Fibroblast of lung (primary cell): ENCODE measurements at regions not wholly inside any gene's neighbourhood (a gene's known extent, or its start where the extent isn't known, plus 50 kb on each side); places are given as distances from the start of the nearest gene placed in this dataset.
A peak's percentile ranks its signal among the peaks of the same experiment; 100 is the strongest.

Source experiments
- DNase-seq, 2 donors: peaks; one replicate each; pipeline versions ENCODE4 v3.0.0 to v3.0.0-alpha.2; 2010; ENCODE audit warnings: low read depth in 2 of 2
- H2AFZ ChIP-seq: 2 replicates; pipeline ENCODE4 v1.5.1; 2012; ENCODE audit warnings: low read length, control low read depth, inconsistent platforms
- H3K27ac ChIP-seq: 2 replicates; pipeline ENCODE4 v1.5.1; 2011; ENCODE audit warnings: low read length, control low read depth; ENCODE audit not compliant: insufficient read depth
- H3K27me3 ChIP-seq: 2 replicates; pipeline ENCODE4 v1.5.1; 2011; ENCODE audit warnings: mild to moderate bottlenecking, low read length; ENCODE audit not compliant: control insufficient read depth, insufficient read depth
- H3K36me3 ChIP-seq: 2 replicates; pipeline ENCODE4 v1.5.1; 2011; ENCODE audit warnings: low read length; ENCODE audit not compliant: control insufficient read depth, insufficient read depth
- H3K4me1 ChIP-seq: 2 replicates; pipeline ENCODE4 v1.5.1; 2011; ENCODE audit warnings: low read length; ENCODE audit not compliant: control insufficient read depth, insufficient read depth; ENCODE audit errors: extremely low read depth
- H3K4me2 ChIP-seq: 2 replicates; pipeline ENCODE4 v1.5.1; 2011; ENCODE audit warnings: low read length, control low read depth; ENCODE audit not compliant: insufficient read depth; ENCODE audit errors: extremely low read depth
- H3K4me3 ChIP-seq, 4 experiments: fragments of 200-600 bp in 1 of 4; sonication (generic) in 1 of 4; replicated peaks in 1 of 4; 2 replicates each; pipeline ENCODE4 v1.5.1; 2011 to 2016; ENCODE audit warnings: low read length in 4 of 4, low read depth in 3 of 4, mild to moderate bottlenecking in 3 of 4, control low read depth in 2 of 4, inconsistent platforms in 1 of 4, mixed read lengths in 1 of 4; ENCODE audit not compliant: insufficient read depth in 1 of 4; ENCODE audit errors: control extremely low read depth in 1 of 4
- H3K79me2 ChIP-seq: 2 replicates; pipeline ENCODE4 v1.5.1; 2012; ENCODE audit warnings: mild to moderate bottlenecking, low read length, inconsistent platforms; ENCODE audit not compliant: control insufficient read depth, insufficient read depth
- H3K9ac ChIP-seq: 2 replicates; pipeline ENCODE4 v1.5.1; 2011; ENCODE audit warnings: mild to moderate bottlenecking, low read length, control low read depth; ENCODE audit not compliant: insufficient read depth
- H3K9me3 ChIP-seq: 2 replicates; pipeline ENCODE4 v1.5.1; 2012; ENCODE audit warnings: low read depth, low read length; ENCODE audit not compliant: control insufficient read depth, insufficient read depth
- H4K20me1 ChIP-seq: 2 replicates; pipeline ENCODE4 v1.5.1; 2011; ENCODE audit warnings: low read length; ENCODE audit not compliant: control insufficient read depth, insufficient read depth; ENCODE audit errors: extremely low read depth
- CTCF ChIP-seq, 2 donors: IDR thresholded peaks in 1 of 2; conservative IDR thresholded peaks in 1 of 2; 1 replicate in 1 of 2; 2 replicates in 1 of 2; pipeline ENCODE4 v1.5.1; 2011 to 2012; ENCODE audit warnings: low read length in 2 of 2, control low read depth in 1 of 2, inconsistent platforms in 1 of 2, low read depth in 1 of 2, mild to moderate bottlenecking in 1 of 2
- EZH2 ChIP-seq: IDR thresholded peaks from 2 replicates; pipeline ENCODE4 v1.5.1; 2012; ENCODE audit warnings: low read length, control low read depth, mild to moderate bottlenecking; ENCODE audit errors: missing control alignments

GRCh38 chr3:171965067-171965712 is 74.2 kb upstream of the FNDC3B start:
- Histone ChIP-seq H3K4me1 (peaks cover 13% of the 10 kb centered on the region), H3K4me3 (no peak overlapping the region), H3K27me3 (no peaks in the 10 kb centered on the region), H3K79me2 (no peaks in the 10 kb centered on the region), H2AFZ (no peak overlapping the region), H4K20me1 (no peaks in the 10 kb centered on the region), H3K36me3 (no peaks in the 10 kb centered on the region), H3K9me3 (no peaks in the 10 kb centered on the region), H3K27ac (no peak overlapping the region), H3K4me2 (no peak overlapping the region), H3K9ac (no peak overlapping the region)
- TF ChIP-seq CTCF (conservative IDR thresholded peaks at IDR 0.05 in 1 of 2, IDR thresholded peaks at IDR 0.05 in 1 of 2; ENCODE audit: low read depth in 1 of 2, low read length in 2 of 2) (no peak), EZH2 (no peak)
- DNase-seq = no peak

DNA sequence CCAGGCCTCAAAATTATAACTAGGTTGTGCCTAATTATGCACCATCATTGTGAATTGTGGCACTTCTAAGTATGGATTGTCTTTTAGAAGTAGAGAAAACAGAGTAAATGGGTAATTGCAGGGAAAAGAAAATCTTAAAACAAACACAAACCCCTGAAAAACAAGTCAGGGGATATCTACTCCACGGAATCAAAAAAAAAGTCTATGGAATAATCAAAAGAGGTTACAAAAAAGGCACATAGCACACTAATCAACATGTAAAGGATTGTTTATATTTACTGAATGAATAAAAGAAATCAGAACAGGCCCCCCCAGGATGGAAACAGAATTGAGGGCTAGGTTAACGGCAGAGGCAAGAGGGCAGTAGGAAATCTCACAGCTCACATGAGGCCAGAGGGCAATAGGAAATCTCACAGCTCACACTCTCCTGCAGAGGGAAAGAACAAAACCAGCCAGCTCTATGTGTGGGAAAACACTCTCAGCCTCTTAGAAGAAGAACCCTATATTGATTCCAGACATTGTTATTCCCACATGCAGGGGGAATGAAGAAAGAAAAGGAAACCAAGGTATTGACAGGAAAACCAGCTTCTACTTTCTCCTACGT is 72.7 kb upstream of the FNDC3B start:
- Histone ChIP-seq H3K4me3 (no peak overlapping the region), H3K4me2 (peak overlapping the region; percentile 69), H3K4me1 (peaks cover 15% of the 10 kb centered on the region), H3K9me3 (no peaks in the 10 kb centered on the region), H3K27ac (peak overlapping the region; percentile 42), H3K36me3 (no peaks in the 10 kb centered on the region), H4K20me1 (no peaks in the 10 kb centered on the region), H3K79me2 (no peaks in the 10 kb centered on the region), H3K27me3 (no peaks in the 10 kb centered on the region), H2AFZ (no peak overlapping the region), H3K9ac (no peak overlapping the region)
- no peak for DNase-seq
- no peak for TF ChIP-seq EZH2
- TF ChIP-seq CTCF (conservative IDR thresholded peaks at IDR 0.05 in 1 of 2, IDR thresholded peaks at IDR 0.05 in 1 of 2; ENCODE audit: low read depth in 1 of 2, low read length in 2 of 2) = no peak

- H3K9ac ChIP-seq = no peak overlapping the region
- peak; percentile 89 to 93 for DNase-seq
- H2AFZ ChIP-seq = no peak overlapping the region
- H3K79me2 ChIP-seq = no peaks in the 10 kb centered on the region
- peaks cover 15% of the 10 kb centered on the region for H3K4me1 ChIP-seq
- no peaks in the 10 kb centered on the region for H3K27me3 ChIP-seq
- H3K27ac ChIP-seq = peak overlapping the region; percentile 42
- H3K9me3 ChIP-seq = no peaks in the 10 kb centered on the region
- TF ChIP-seq CTCF (conservative IDR thresholded peaks at IDR 0.05 in 1 of 2, IDR thresholded peaks at IDR 0.05 in 1 of 2; ENCODE audit: low read depth in 1 of 2, low read length in 2 of 2) = no peak
- TF ChIP-seq EZH2 = no peak
- H3K4me2 ChIP-seq = peak overlapping the region; percentile 69
- H4K20me1 ChIP-seq = no peaks in the 10 kb centered on the region
- no peak overlapping the region for H3K4me3 ChIP-seq
- no peaks in the 10 kb centered on the region for H3K36me3 ChIP-seq
Measured at GRCh38 chr3:171967137-171967783, 72.1 kb upstream of the FNDC3B start.
